Prostate gland (tissue), 2 donors: ENCODE measurements at regions not wholly inside any gene's neighbourhood (a gene's known extent, or its start where the extent isn't known, plus 50 kb on each side); places are given as distances from the start of the nearest gene placed in this dataset.

ENCODE experiments used
- POLR2A ChIP-seq: fragments of 450-650 bp; IDR thresholded peaks from one replicate; pipeline ENCODE4 v1.6.1; 2016; ENCODE audit warnings: antibody characterized with exemption, mild to moderate bottlenecking
- POLR2AphosphoS5 ChIP-seq: sonication (generic); formaldehyde crosslinking; IDR thresholded peaks from one replicate; pipeline ENCODE4 v1.6.1; 2017; ENCODE audit warnings: antibody characterized with exemption
- TF ChIP-seq, protein P1 (sequence below), 4 experiments: fragments of 200-600 bp in 2 of 4; fragments of 450-650 bp in 2 of 4; sonication (generic) in 2 of 4; IDR thresholded peaks; 1 replicate in 3 of 4; 2 replicates in 1 of 4; pipeline ENCODE4 v1.5.1; 2016 to 2019; ENCODE audit warnings: antibody characterized with exemption in 4 of 4, mild to moderate bottlenecking in 2 of 4, moderate library complexity in 2 of 4

DNA sequence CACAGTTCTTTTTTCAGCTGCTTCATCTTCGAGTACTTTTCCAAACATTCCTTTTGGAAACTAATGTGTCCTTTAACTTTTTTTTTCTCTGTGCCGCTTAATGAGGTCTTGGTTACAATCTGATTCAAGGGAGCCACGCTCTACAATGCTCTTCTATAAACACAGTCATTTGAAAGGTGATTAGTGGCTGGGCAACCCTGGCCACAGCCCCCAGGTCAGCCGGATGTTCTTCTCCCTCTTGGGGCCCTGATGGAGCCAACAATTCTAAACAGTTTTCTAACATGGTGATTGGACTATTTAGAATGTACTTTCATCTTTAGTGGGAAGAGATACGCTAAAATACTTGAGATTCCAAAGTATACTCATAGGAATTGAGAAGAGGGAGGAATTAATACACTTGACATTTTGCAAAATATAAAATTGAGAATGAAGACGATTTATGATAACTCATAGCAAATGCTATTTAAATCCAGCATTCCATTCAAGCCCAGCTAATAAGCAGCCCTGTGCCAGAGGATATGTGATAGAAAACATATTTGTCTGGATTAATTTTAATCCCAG is 83.7 kb upstream of the MBOAT2 start:
- TF ChIP-seq POLR2A, result no peak
- TF ChIP-seq, protein P1, sequence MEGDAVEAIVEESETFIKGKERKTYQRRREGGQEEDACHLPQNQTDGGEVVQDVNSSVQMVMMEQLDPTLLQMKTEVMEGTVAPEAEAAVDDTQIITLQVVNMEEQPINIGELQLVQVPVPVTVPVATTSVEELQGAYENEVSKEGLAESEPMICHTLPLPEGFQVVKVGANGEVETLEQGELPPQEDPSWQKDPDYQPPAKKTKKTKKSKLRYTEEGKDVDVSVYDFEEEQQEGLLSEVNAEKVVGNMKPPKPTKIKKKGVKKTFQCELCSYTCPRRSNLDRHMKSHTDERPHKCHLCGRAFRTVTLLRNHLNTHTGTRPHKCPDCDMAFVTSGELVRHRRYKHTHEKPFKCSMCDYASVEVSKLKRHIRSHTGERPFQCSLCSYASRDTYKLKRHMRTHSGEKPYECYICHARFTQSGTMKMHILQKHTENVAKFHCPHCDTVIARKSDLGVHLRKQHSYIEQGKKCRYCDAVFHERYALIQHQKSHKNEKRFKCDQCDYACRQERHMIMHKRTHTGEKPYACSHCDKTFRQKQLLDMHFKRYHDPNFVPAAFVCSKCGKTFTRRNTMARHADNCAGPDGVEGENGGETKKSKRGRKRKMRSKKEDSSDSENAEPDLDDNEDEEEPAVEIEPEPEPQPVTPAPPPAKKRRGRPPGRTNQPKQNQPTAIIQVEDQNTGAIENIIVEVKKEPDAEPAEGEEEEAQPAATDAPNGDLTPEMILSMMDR (IDR thresholded peaks at IDR 0.05), result no peak
- no peak for TF ChIP-seq POLR2AphosphoS5
